ENCODE measurements at regions not wholly inside any gene's neighbourhood (a gene's known extent, or its start where the extent isn't known, plus 50 kb on each side); places are given as distances from the start of the nearest gene placed in this dataset.

DNA sequence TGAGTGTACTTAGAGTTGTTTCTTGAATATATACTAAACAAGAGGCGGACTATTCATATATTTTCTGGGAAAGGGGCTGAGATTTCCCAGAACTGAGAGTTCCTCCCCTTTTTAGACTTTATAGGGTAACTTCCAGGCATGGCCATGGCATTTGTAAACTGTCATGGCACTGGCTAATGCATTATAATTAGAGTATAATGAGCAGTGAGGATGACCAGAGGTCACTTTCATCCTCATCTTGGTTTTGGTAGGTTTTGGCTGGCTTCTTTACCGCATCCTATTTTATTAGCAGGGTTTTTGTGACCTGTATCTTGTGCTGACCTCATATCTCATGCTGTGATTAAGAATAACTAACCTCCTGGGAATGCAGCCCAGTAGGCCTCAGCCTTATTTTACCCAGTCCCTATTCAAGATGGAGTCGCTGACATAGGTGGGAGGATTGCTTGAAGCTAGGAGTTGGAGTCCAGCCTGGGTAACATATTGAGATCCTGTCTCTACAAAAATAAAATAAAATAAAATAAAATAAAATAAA lies 91.4 kb downstream of the MOBP start:
- TF ChIP-seq EZH2 (IDR thresholded peaks at IDR 0.05; ENCODE audit: borderline replicate concordance, low read length) = no peak
- TF ChIP-seq, protein P1, sequence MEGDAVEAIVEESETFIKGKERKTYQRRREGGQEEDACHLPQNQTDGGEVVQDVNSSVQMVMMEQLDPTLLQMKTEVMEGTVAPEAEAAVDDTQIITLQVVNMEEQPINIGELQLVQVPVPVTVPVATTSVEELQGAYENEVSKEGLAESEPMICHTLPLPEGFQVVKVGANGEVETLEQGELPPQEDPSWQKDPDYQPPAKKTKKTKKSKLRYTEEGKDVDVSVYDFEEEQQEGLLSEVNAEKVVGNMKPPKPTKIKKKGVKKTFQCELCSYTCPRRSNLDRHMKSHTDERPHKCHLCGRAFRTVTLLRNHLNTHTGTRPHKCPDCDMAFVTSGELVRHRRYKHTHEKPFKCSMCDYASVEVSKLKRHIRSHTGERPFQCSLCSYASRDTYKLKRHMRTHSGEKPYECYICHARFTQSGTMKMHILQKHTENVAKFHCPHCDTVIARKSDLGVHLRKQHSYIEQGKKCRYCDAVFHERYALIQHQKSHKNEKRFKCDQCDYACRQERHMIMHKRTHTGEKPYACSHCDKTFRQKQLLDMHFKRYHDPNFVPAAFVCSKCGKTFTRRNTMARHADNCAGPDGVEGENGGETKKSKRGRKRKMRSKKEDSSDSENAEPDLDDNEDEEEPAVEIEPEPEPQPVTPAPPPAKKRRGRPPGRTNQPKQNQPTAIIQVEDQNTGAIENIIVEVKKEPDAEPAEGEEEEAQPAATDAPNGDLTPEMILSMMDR (IDR thresholded peaks at IDR 0.05; ENCODE audit: low read length) = no peak
- H3K4me3 ChIP-seq (ENCODE audit: low read depth, low read length, poor library complexity, severe bottlenecking) = no peak overlapping the region
- no peak overlapping the region for H3K9ac ChIP-seq (ENCODE audit: low read length)
- no peaks in the 10 kb centered on the region for H3K9me2 ChIP-seq (ENCODE audit: low read depth, low read length)
- H3K27ac ChIP-seq (ENCODE audit: low read depth, low read length, poor library complexity, severe bottlenecking) = no peak overlapping the region
- no peaks in the 10 kb centered on the region for H3K79me2 ChIP-seq (ENCODE audit: insufficient read depth, low read length)
- H3K27me3 ChIP-seq (ENCODE audit: insufficient read depth, low read length) = no peaks in the 10 kb centered on the region; the same call in 1 of the 2 replicates
- no peak overlapping the region for H2AFZ ChIP-seq (ENCODE audit: low read length)
- H3K9me3 ChIP-seq (ENCODE audit: low read length) = no peaks in the 10 kb centered on the region
- no peak overlapping the region for H3K4me2 ChIP-seq (ENCODE audit: low read length)
- H3K36me3 ChIP-seq (ENCODE audit: insufficient read depth, low read length) = no peaks in the 10 kb centered on the region
- H4K20me1 ChIP-seq (ENCODE audit: insufficient read depth, low read length) = no peaks in the 10 kb centered on the region
- no peaks in the 10 kb centered on the region for H3F3A ChIP-seq (ENCODE audit: insufficient read depth, low read length)
- no peaks in the 10 kb centered on the region for H3K4me1 ChIP-seq (ENCODE audit: insufficient read depth, low read length, severe bottlenecking)

DNA sequence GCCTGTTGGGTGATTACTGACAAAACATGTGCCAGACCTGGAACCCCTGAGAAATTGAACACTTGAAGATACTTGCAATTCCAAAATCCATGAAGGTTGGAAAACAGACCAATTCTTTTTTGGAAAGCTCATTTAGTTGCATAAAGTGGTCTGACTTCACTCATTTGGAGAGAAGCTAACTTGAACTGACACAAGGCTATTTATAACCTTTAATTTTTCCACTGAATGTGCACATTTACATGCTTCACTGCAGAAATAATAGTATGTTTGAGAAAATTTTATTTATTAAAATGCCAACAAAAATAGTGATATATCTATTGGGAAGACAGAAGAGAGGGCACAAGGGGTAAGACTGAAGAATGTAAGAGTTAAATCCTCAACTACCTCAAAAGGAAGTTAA lies 92.1 kb downstream of the MOBP start:
- H3K36me3 ChIP-seq (ENCODE audit: insufficient read depth, low read length) = no peaks in the 10 kb centered on the region
- no peaks in the 10 kb centered on the region for H4K20me1 ChIP-seq (ENCODE audit: insufficient read depth, low read length)
- H3K9me3 ChIP-seq (ENCODE audit: low read length) = no peaks in the 10 kb centered on the region
- TF ChIP-seq EZH2 (IDR thresholded peaks at IDR 0.05; ENCODE audit: borderline replicate concordance, low read length) = no peak
- TF ChIP-seq, protein P1 (IDR thresholded peaks at IDR 0.05; ENCODE audit: low read length) = no peak
- H3F3A ChIP-seq (ENCODE audit: insufficient read depth, low read length) = no peaks in the 10 kb centered on the region
- no peaks in the 10 kb centered on the region for H3K4me1 ChIP-seq (ENCODE audit: insufficient read depth, low read length, severe bottlenecking)
- no peaks in the 10 kb centered on the region; the same call in 1 of the 2 replicates for H3K27me3 ChIP-seq (ENCODE audit: insufficient read depth, low read length)
- no peak overlapping the region for H3K9ac ChIP-seq (ENCODE audit: low read length)
- no peak overlapping the region for H3K4me2 ChIP-seq (ENCODE audit: low read length)
- no peaks in the 10 kb centered on the region for H3K9me2 ChIP-seq (ENCODE audit: low read depth, low read length)
- no peak overlapping the region for H3K27ac ChIP-seq (ENCODE audit: low read depth, low read length, poor library complexity, severe bottlenecking)
- H3K79me2 ChIP-seq (ENCODE audit: insufficient read depth, low read length) = no peaks in the 10 kb centered on the region
- H2AFZ ChIP-seq (ENCODE audit: low read length) = no peak overlapping the region
- H3K4me3 ChIP-seq (ENCODE audit: low read depth, low read length, poor library complexity, severe bottlenecking) = no peak overlapping the region

DNA sequence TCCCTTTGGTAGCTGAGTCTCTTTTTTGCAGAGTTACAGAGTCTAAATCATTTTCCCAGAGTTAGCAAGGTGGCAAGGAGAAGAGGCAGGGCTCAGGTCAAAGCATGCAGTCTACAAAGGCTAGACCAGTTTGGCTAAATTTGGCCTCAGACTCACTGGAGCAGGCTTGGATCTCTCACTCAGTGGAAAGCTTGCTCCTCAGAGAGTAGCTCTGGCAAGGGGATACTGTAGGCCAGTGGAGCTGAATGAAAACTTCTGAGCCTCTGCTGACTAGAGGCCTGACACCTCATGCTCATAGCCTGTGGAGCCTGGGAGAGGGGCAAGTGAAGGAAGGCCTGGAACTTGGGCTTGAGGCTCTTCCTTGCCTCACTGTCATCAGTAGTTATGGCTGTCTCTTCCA lies 101.0 kb downstream of the MOBP start:
- Histone ChIP-seq H3K4me2 (ENCODE audit: low read length) (no peak overlapping the region), H3K36me3 (ENCODE audit: insufficient read depth, low read length) (no peaks in the 10 kb centered on the region), H2AFZ (ENCODE audit: low read length) (no peak overlapping the region), H3K9me2 (ENCODE audit: low read depth, low read length) (no peaks in the 10 kb centered on the region), H3K27me3 (ENCODE audit: insufficient read depth, low read length) (no peaks in the 10 kb centered on the region), H3K9me3 (ENCODE audit: low read length) (no peaks in the 10 kb centered on the region), H3K27ac (ENCODE audit: low read depth, low read length, poor library complexity, severe bottlenecking) (no peak overlapping the region), H3K4me3 (ENCODE audit: low read depth, low read length, poor library complexity, severe bottlenecking) (no peak overlapping the region), H4K20me1 (ENCODE audit: insufficient read depth, low read length) (no peaks in the 10 kb centered on the region), H3K9ac (ENCODE audit: low read length) (no peak overlapping the region), H3F3A (ENCODE audit: insufficient read depth, low read length) (no peaks in the 10 kb centered on the region), H3K79me2 (ENCODE audit: insufficient read depth, low read length) (no peaks in the 10 kb centered on the region), H3K4me1 (ENCODE audit: insufficient read depth, low read length, severe bottlenecking) (no peaks in the 10 kb centered on the region)
- TF ChIP-seq, protein P1 (IDR thresholded peaks at IDR 0.05; ENCODE audit: low read length) = no peak
- TF ChIP-seq EZH2 (IDR thresholded peaks at IDR 0.05; ENCODE audit: borderline replicate concordance, low read length) = no peak

All from OCI-LY1 (cell line).